WERI-Rb-1 (cell line): ENCODE measurements at regions not wholly inside any gene's neighbourhood (a gene's known extent, or its start where the extent isn't known, plus 50 kb on each side); places are given as distances from the start of the nearest gene placed in this dataset.

Source experiments
- DNase-seq: peaks from one replicate; pipeline ENCODE4 v3.0.0-alpha.2; 2020
- H3K27ac ChIP-seq: fragments of 250-450 bp; sonication (Bioruptor Pico); 2 replicates; pipeline ENCODE4 v1.5.1; 2020; ENCODE audit warnings: mild to moderate bottlenecking, moderate library complexity
- H3K27me3 ChIP-seq: fragments of 250-450 bp; sonication (Bioruptor Pico); 2 replicates; pipeline ENCODE4 v1.5.1; 2021; ENCODE audit warnings: mild to moderate bottlenecking, low read depth, moderate library complexity; ENCODE audit not compliant: insufficient read depth, severe bottlenecking
- H3K36me3 ChIP-seq: fragments of 250-450 bp; sonication (Bioruptor Pico); 2 replicates; pipeline ENCODE4 v1.5.1; 2020; ENCODE audit warnings: mild to moderate bottlenecking, moderate library complexity
- H3K4me3 ChIP-seq: 2 replicates; pipeline ENCODE4 v1.5.1; 2011; ENCODE audit warnings: low read depth, mild to moderate bottlenecking, control low read depth, low read length
- H3K9me3 ChIP-seq: fragments of 250-450 bp; sonication (Bioruptor Pico); 2 replicates; pipeline ENCODE4 v1.5.1; 2021; ENCODE audit warnings: mild to moderate bottlenecking, moderate library complexity; ENCODE audit not compliant: severe bottlenecking
- TF ChIP-seq, protein P1 (sequence below): IDR thresholded peaks from 2 replicates; pipeline ENCODE4 v1.5.1; 2011; ENCODE audit warnings: low read depth, mild to moderate bottlenecking, control low read depth, inconsistent platforms, low read length

GRCh38 chr18:11322716-11323115 is 173.3 kb upstream of the PIEZO2 start:
- DNase-seq, result no peak
- peaks cover 7% of the 10 kb centered on the region for H3K27me3 ChIP-seq
- TF ChIP-seq, protein P1, sequence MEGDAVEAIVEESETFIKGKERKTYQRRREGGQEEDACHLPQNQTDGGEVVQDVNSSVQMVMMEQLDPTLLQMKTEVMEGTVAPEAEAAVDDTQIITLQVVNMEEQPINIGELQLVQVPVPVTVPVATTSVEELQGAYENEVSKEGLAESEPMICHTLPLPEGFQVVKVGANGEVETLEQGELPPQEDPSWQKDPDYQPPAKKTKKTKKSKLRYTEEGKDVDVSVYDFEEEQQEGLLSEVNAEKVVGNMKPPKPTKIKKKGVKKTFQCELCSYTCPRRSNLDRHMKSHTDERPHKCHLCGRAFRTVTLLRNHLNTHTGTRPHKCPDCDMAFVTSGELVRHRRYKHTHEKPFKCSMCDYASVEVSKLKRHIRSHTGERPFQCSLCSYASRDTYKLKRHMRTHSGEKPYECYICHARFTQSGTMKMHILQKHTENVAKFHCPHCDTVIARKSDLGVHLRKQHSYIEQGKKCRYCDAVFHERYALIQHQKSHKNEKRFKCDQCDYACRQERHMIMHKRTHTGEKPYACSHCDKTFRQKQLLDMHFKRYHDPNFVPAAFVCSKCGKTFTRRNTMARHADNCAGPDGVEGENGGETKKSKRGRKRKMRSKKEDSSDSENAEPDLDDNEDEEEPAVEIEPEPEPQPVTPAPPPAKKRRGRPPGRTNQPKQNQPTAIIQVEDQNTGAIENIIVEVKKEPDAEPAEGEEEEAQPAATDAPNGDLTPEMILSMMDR, result no peak
- no peaks in the 10 kb centered on the region for H3K36me3 ChIP-seq
- no peak overlapping the region for H3K27ac ChIP-seq
- H3K9me3 ChIP-seq, result no peaks in the 10 kb centered on the region
- no peak overlapping the region for H3K4me3 ChIP-seq

- Histone ChIP-seq H3K27ac (no peak overlapping the region), H3K27me3 (peaks cover 10% of the 10 kb centered on the region), H3K9me3 (no peaks in the 10 kb centered on the region), H3K36me3 (no peaks in the 10 kb centered on the region), H3K4me3 (no peak overlapping the region)
- DNase-seq, result no peak
- TF ChIP-seq, protein P1, result no peak
Measured at GRCh38 chr18:11322006-11322405, 172.6 kb upstream of the PIEZO2 start.

DNA sequence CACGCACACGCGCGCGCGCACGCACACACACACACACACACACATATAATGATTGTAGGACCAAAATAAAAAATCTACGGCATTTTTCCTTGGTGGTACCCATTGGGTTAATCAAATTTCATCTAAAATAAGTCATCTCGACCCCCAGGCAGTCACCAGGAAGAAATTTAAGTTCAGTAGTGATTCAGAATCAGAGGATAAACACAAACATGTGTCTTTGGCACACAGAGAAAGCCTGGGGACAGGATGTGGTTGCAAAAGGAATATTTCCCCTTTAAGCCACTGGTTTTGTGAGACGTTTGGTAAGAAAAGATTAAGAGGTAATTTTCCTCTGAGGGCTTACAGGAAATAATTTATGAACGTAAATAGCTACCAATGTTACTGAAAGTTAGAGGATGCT is 171.6 kb upstream of the PIEZO2 start:
- TF ChIP-seq, protein P1, result no peak
- no peak overlapping the region for H3K27ac ChIP-seq
- DNase-seq, result no peak
- H3K36me3 ChIP-seq, result no peaks in the 10 kb centered on the region
- peaks cover 12% of the 10 kb centered on the region for H3K27me3 ChIP-seq
- no peaks in the 10 kb centered on the region for H3K9me3 ChIP-seq
- no peak overlapping the region for H3K4me3 ChIP-seq

DNA sequence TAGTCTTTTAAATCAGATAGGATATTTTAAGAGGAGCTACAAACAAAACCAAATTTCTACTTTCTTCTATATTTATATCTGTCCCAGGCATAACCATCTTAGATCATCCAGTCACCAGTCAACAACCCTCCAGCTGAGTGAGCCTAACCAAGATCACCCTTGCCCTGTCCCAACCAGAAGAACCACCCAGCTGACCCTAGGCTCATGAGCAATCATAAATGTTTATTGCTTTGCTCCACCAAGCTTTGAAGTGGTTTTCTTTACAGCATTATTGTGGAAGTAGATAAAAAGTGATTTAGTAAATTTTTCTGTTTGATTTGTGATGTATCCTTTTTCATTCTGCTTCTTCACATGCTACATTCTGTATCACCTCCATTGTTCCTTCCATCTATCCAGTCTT is 167.2 kb upstream of the PIEZO2 start:
- no peak for DNase-seq

GRCh38 chr18:11310476-11311086 is 161.2 kb upstream of the PIEZO2 start:
- Histone ChIP-seq H3K27ac (no peak overlapping the region), H3K27me3 (peaks cover 10% of the 10 kb centered on the region), H3K9me3 (no peaks in the 10 kb centered on the region), H3K36me3 (no peaks in the 10 kb centered on the region), H3K4me3 (no peak overlapping the region)
- TF ChIP-seq, protein P1, result peak; percentile 87
- DNase-seq, result peak; percentile 58

More for the DNA sequence above, 167.2 kb upstream of the PIEZO2 start:
- Histone ChIP-seq H3K4me3 (no peak overlapping the region), H3K27me3 (peaks cover 18% of the 10 kb centered on the region), H3K9me3 (no peaks in the 10 kb centered on the region), H3K36me3 (no peaks in the 10 kb centered on the region), H3K27ac (no peak overlapping the region)
- TF ChIP-seq, protein P1, result no peak

DNA sequence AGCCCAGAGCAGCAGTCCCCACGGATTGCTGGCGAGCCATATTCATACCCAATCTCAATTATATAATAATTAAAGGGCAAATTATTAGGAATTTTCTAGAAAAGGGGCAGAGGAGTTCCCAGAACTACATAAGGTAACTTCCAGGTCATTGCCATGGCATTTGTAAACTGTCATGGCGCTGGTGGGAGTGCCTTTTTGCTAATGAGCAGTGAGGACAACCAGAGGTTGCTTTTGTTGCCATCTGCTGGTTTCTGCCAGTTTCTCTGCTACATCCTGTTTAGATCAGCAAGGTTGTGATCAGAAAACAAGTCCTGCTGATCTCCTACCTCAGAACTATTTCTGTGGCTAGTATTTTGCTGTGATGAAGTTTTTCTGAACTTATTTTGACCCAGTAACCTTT is 159.8 kb upstream of the PIEZO2 start:
- TF ChIP-seq, protein P1, result no peak; the same call in 1 of the 2 replicates
- Histone ChIP-seq H3K4me3 (no peak overlapping the region), H3K9me3 (no peaks in the 10 kb centered on the region), H3K27ac (no peak overlapping the region), H3K27me3 (peaks cover 10% of the 10 kb centered on the region), H3K36me3 (no peaks in the 10 kb centered on the region)
- DNase-seq, result peak; percentile 23
